ENCODE measurements at regions not wholly inside any gene's neighbourhood (a gene's known extent, or its start where the extent isn't known, plus 50 kb on each side); places are given as distances from the start of the nearest gene placed in this dataset.

DNA sequence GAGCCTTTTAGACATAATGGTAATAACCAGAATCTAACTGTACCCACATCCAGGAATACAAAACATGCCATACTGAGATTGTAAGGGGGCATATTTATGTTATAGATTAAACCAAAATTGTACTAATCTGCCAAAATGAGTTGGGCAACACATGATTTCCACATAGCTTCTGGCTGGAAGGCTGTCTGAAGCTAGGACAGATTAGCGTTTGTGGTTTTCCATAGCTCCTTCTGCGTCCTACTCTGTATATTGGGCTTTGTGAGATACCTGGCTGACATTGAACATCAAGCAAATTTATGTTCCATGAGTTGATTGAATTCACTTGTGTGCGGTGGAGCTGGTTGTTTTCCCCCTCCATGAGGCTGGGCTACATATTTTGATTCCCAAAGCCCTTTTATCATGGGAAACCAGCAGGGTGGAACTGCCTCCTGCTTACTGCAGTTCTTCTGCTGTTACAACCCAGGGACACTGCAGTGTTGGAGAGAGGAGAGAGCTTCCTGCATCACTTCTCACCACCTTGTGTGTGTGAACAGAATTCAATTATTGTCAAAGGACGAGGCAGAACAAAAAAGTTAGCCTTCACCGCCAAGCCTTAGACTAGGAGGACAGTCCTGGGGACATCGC is 114.9 kb downstream of the C11orf91 start:
- H3K4me1 Mint-ChIP-seq = no peaks in the 10 kb centered on the region
- no peak overlapping the region for H3K4me3 Mint-ChIP-seq
- peaks cover 37% of the 10 kb centered on the region for H3K27me3 Mint-ChIP-seq
- DNase-seq (no peak), ATAC-seq (no peak)
- no peak overlapping the region for H3K27ac Mint-ChIP-seq
- H3K9me3 Mint-ChIP-seq = no peaks in the 10 kb centered on the region

DNA sequence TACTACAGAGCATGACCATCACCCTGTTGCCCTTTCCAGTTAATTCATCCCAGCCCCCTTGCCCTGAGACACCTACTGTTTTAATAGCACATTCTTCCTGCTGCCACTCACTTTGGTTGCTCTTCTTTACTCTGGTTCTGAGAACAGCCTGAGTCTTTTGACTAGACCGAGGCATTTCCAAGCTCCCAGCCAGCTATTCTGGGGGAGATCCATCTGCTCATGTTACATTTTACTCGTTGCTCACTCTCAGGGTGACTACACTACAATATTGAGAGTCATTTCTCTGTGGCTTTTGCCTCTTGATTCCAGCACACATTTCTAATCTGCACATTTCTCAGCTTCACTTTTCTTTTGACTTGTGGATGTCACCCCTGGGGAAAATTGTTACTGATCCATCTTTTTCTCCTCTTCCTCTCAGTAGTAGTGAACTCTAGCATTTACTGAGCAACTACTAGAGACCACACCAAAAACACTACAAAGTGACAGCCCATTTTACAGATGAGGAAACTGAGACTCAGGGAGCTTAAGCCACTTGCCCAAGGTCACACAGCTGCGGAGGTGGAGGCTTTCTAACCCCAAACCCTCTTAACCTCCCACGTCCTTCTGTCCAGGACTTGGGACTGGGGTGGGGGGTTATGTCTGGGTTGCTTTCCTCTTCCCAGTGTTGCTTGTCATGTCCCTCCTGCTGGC is 117.8 kb downstream of the C11orf91 start:
- Mint-ChIP-seq H3K4me3 (no peak overlapping the region), H3K4me1 (no peaks in the 10 kb centered on the region), H3K27ac (no peak overlapping the region), H3K9me3 (no peaks in the 10 kb centered on the region), H3K27me3 (peaks cover 36% of the 10 kb centered on the region)
- ATAC-seq (no peak), DNase-seq (no peak)

DNA sequence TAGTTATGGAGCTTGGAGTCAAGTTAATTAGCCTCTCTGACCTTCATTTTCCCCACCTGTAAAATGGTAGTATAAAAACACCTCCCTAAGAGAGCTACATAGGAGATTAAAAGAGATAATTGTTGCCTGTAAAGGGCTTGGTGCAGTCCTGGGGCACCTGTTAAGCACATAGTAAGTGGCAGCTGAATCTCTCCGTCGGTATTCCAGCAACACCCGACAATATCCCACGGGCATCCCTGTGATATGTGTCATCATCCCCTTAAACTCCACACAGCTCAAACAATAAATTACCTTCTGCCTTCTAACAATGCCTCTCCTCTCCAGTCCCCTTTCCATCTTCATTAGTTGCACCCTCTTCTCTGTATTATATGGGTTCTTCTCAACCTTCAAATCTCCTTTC is 121.5 kb downstream of the C11orf91 start:
- DNase-seq (no peak), ATAC-seq (no peak)
- Mint-ChIP-seq H3K4me1 (no peaks in the 10 kb centered on the region), H3K27me3 (peaks cover 24% of the 10 kb centered on the region), H3K27ac (no peak overlapping the region), H3K9me3 (no peaks in the 10 kb centered on the region), H3K4me3 (no peak overlapping the region)

DNA sequence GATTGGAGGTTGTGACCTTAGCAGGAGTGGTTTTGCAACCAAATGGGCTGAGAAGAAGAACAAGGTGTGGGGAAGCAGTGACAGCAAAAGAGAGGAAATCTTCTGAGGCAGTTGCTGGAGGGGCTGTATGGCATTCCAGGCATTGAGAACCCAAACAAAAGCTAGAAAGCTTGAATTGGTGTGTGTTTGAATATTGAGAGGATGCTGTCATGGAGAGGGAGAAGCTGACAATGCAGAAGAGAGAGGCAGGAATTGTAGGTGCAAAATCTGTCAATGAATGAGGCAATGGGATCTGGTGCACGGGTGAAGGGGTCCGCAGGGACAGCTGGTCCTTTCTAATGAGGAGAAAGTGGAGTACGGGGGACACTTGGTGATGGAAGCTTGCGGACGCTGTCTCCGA is 123.4 kb downstream of the C11orf91 start:
- ATAC-seq (no peak), DNase-seq (no peak)
- H3K9me3 Mint-ChIP-seq = no peaks in the 10 kb centered on the region
- H3K27ac Mint-ChIP-seq = no peak overlapping the region
- peaks cover 13% of the 10 kb centered on the region for H3K27me3 Mint-ChIP-seq
- no peaks in the 10 kb centered on the region for H3K4me1 Mint-ChIP-seq
- no peak overlapping the region for H3K4me3 Mint-ChIP-seq

DNA sequence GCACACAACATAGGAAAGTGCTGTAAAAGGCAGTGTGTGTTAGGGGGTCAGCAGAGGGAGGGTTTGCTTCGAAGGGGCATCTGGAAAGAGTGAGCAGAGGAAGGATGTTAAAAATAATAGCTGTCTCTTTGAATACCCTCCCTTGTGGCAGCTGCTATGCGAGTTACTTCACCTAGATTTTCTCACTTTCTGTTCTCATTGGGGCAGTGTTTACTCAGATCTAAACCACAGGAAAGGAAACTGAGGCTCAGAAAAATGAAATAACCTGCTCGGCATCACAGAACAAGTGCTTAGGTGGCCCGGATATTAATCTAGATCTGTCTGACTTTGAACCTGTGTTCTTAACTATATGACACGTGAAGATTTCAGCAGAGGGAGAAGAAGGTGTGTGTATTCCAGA is 125.3 kb downstream of the C11orf91 start:
- Mint-ChIP-seq H3K27ac (no peak overlapping the region), H3K4me1 (no peaks in the 10 kb centered on the region), H3K9me3 (no peaks in the 10 kb centered on the region), H3K4me3 (no peak overlapping the region), H3K27me3 (no peaks in the 10 kb centered on the region)
- DNase-seq (no peak), ATAC-seq (no peak)

DNA sequence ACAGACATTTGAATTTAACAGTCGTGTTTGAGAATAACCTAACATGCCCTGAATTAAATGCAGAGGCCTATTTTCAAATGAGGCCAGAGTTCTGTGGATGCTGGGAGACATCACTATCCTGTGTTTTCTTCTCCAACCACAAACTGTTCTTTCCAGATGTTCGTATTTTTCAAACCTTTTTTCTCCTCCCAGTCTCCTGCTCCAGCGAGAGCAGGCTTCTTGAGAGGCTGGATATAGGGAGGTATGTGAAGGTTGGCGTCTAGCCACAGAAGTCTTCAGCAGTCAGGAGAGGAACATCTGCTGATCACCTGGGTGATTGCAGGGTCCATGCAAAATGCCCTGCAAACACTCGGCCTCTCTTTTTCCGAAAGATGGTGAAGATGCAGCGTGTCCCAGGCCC is 126.3 kb downstream of the C11orf91 start:
- no peak for ATAC-seq
- Mint-ChIP-seq H3K9me3 (no peaks in the 10 kb centered on the region), H3K4me1 (no peaks in the 10 kb centered on the region), H3K4me3 (no peak overlapping the region), H3K27me3 (peaks cover 5% of the 10 kb centered on the region), H3K27ac (no peak overlapping the region)
- no peak for DNase-seq

DNA sequence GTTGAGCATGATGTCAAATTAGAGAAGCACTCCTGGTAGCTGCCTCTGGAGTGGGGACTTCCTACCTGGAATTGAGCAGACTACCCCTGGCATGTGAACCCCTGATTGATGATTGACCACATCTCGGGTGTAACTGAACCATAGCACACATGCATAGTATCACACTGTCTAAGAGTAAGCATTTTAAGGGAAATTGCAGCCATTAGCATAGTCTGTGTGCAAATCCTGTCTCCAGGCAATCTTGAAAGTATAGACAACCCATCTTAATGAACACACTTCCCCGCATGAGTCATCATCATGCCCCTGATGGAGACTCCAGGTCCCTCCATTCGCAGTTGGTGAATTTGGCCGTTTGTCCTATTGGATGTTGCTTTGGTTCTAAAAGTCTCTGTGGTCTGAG is 131.3 kb downstream of the C11orf91 start:
- no peak for DNase-seq
- Mint-ChIP-seq H3K9me3 (no peaks in the 10 kb centered on the region), H3K27ac (no peak overlapping the region), H3K4me3 (no peak overlapping the region), H3K27me3 (peaks cover 8% of the 10 kb centered on the region), H3K4me1 (no peaks in the 10 kb centered on the region)
- no peak for ATAC-seq

DNA sequence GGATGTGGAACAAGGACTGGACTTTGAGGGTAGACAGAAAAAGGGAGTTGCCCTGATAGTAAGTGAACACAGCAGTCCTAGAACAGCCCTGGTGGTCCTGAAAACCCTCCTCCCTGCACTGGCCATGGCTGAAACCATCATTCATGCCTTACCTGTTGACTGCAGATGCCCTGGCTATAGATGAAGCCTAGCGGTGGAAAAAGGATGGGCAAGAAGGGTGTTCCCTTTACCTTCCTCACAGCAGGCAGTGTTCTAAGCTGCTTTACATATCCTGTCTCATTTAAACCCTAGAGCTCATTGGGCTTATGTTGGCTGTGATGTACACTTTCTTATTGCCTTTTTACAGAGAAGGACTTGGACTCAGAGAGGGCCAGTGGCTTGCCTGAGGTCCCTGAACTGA is 133.6 kb downstream of the C11orf91 start:
- no peak overlapping the region for H3K4me3 Mint-ChIP-seq
- H3K9me3 Mint-ChIP-seq = no peaks in the 10 kb centered on the region
- H3K4me1 Mint-ChIP-seq = no peaks in the 10 kb centered on the region
- H3K27me3 Mint-ChIP-seq = peaks cover 8% of the 10 kb centered on the region
- DNase-seq (no peak), ATAC-seq (no peak)
- no peak overlapping the region for H3K27ac Mint-ChIP-seq

DNA sequence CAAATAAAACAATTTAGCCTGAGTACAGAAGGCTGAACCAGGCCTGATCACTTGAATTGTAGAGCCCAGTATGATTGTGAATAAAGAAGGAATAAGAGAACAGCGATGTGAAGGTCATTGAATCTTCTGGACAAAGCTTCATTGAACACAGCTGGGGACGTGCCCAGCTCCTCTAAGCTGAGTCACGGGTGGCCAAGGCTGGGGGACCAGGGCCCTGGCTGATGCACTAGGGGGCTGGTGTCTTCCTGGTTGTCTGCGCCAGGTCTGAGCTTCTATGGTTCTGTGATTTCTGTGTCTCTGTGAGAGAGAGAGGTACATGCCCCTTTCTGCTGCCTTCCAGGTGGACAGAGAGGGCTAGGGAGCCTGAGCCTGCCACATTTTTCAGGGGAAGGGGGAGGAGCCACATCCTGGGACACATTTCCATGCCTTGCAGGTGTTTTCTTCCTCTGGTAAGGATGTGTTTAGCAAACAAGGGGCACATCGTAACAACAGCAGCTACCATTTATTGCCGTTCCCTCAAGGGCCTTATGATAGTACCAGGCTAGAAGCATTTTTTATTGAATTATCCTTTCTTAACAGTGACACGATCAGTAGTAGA is 135.7 kb downstream of the C11orf91 start:
- Mint-ChIP-seq H3K27ac (no peak overlapping the region), H3K9me3 (no peaks in the 10 kb centered on the region), H3K4me1 (no peaks in the 10 kb centered on the region), H3K4me3 (no peak overlapping the region), H3K27me3 (peaks cover 8% of the 10 kb centered on the region)
- ATAC-seq = no peak
- DNase-seq = no peak

DNA sequence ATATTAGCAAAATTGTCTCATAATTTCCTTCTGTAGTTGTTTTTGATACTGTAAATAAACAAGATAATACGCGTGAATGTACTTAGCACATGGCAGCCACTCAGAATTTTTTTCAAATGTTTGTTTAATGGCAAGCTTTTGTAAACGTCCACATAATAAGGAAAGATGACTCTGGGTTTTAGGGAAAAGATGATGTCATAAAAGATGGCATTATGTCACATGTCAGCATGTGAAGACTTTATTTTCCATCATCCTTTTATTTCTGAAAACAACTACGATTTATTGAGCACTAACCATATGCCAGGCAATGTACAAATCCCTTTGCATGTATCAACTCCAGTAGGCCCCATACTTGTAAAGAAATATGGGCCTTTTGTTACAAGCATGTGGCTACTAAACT is 139.9 kb downstream of the C11orf91 start:
- no peaks in the 10 kb centered on the region for H3K4me1 Mint-ChIP-seq
- no peak for DNase-seq
- H3K4me3 Mint-ChIP-seq = no peak overlapping the region
- no peak for ATAC-seq
- H3K9me3 Mint-ChIP-seq = no peaks in the 10 kb centered on the region
- H3K27me3 Mint-ChIP-seq = no peaks in the 10 kb centered on the region
- H3K27ac Mint-ChIP-seq = no peak overlapping the region

DNA sequence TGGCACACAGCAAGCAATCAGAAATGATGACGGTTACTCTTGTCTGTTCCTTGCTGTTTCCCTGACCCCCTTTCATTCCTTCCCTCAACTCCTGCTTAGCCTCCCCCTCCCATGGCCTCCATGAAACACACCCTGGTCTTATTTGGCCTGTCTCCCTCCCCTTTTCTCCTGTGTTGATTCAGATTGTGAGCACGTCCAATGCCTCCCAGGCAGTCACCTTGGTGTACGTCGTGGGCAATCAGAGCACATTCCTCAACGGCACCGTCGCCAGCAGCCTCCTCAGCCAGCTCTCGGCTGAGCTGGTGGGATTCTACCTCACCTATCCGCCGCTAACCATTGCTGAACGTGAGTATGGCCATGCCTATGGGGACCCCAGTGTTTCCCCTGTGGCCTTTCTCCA is 141.1 kb downstream of the C11orf91 start:
- Mint-ChIP-seq H3K4me3 (no peak overlapping the region), H3K9me3 (no peaks in the 10 kb centered on the region), H3K27ac (no peak overlapping the region), H3K27me3 (no peaks in the 10 kb centered on the region), H3K4me1 (no peaks in the 10 kb centered on the region)
- DNase-seq = no peak
- ATAC-seq = no peak

DNA sequence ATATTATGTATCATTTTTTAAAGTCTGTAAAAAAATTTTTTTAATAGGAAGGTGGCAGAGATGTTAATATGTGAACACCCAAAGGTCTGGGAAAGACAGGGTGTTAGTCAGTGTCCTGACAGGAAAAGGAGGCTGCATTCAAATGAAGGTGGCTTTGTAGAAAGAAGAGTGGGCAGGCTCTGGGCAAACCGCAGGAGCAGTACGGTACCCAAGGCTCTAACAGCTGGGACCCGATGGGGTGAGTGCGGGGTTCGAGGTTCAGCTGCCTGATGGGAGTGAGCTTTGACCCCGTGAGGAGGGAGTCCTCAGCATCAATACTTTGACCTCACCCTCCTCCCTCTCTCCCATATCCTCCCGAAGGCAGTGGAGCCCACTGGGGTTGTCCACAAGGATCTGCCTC is 142.5 kb downstream of the C11orf91 start:
- H3K9me3 Mint-ChIP-seq = no peaks in the 10 kb centered on the region
- ATAC-seq = no peak
- no peak overlapping the region for H3K27ac Mint-ChIP-seq
- DNase-seq = no peak
- no peak overlapping the region for H3K4me3 Mint-ChIP-seq
- no peaks in the 10 kb centered on the region for H3K4me1 Mint-ChIP-seq
- H3K27me3 Mint-ChIP-seq = no peaks in the 10 kb centered on the region

DNA sequence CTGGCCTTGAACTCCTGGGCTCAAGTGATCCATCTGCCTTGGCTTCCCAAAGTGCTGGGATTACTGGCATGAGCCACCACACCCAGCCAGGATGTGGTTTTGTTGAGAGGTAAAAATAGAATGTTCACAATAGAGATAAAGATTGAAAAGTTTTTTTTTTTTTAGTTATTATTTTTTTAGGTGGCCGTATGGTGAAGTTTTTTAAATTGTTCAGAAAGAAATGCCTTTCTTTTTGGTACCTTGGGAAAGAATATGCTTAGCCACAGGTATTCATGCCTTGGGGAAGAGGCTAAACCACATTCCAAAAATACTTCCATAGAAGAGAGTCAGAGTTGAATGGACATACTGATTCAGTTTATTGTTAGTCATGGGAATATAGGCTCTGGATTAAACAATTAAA is 143.4 kb downstream of the C11orf91 start:
- Mint-ChIP-seq H3K4me3 (no peak overlapping the region), H3K9me3 (no peaks in the 10 kb centered on the region)
- no peak for ATAC-seq

DNA sequence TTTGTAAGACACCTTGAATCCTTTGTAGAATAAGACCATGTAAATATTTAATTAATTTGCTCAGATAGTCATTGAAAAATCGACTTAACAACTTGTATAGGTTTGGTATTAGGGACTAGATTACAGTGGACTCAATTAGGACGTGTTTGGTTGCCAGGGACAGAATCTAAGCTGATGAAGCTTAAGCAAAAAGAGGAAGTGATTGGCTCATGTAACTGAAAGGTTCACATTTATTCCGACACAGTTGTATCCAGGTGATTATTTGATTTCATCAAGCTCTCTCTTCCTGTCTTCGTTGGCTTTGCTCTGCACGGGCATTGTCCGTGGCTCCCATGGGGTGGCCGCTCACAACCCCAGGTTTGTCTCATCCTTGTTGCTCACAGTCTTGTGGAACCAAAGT is 146.4 kb downstream of the C11orf91 start:
- no peak overlapping the region for H3K27ac Mint-ChIP-seq
- H3K27me3 Mint-ChIP-seq = peaks cover 6% of the 10 kb centered on the region
- H3K4me3 Mint-ChIP-seq = no peak overlapping the region
- ATAC-seq (no peak), DNase-seq (no peak)
- no peaks in the 10 kb centered on the region for H3K9me3 Mint-ChIP-seq
- H3K4me1 Mint-ChIP-seq = no peaks in the 10 kb centered on the region

More for the DNA sequence above, 143.4 kb downstream of the C11orf91 start:
- no peaks in the 10 kb centered on the region for H3K27me3 Mint-ChIP-seq
- no peaks in the 10 kb centered on the region for H3K4me1 Mint-ChIP-seq
- H3K27ac Mint-ChIP-seq = no peak overlapping the region
- no peak for DNase-seq

DNA sequence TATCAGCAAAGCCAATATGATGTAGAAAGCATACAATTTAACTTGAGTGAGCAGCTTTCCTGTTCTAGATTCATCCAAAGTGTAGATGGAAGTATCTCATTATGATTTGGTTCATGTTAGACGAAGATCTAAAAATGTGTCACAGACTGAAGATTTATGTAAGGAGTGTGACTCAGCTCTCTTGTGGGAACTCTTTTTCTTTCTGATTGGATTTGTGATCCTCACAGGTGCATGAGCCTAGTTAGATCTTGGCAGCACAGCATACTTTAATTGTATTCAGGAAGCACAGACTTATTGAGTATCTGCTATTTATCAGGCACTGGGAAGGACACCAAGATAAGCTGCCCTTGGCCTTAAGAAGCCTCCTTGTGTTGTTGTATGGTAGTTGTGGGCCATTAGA is 147.1 kb downstream of the C11orf91 start:
- no peaks in the 10 kb centered on the region for H3K9me3 Mint-ChIP-seq
- H3K4me3 Mint-ChIP-seq = no peak overlapping the region
- DNase-seq (no peak), ATAC-seq (no peak)
- H3K27me3 Mint-ChIP-seq = peaks cover 8% of the 10 kb centered on the region
- H3K4me1 Mint-ChIP-seq = no peaks in the 10 kb centered on the region
- no peak overlapping the region for H3K27ac Mint-ChIP-seq

DNA sequence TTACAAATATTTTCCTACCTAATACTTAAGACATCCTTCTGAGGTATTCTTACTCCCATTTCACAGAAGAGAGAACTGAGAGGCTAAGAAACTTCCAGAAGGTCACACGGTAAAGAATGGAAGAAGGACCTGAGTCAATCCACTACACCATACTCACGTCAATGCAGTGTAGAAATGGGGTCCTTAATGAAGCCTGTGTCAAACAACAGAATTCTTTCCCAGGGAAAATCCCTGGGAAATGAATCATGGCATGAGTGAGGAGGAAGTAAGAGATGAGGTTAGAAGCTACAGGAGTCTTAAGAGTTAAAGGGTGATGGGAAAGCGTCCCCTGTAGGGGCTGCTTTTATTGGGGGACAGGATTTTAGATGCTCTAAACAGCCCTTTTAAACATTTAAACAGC is 147.9 kb downstream of the C11orf91 start:
- DNase-seq = no peak
- no peaks in the 10 kb centered on the region for H3K4me1 Mint-ChIP-seq
- peaks cover 8% of the 10 kb centered on the region for H3K27me3 Mint-ChIP-seq
- no peak overlapping the region for H3K27ac Mint-ChIP-seq
- no peak overlapping the region for H3K4me3 Mint-ChIP-seq
- no peak for ATAC-seq
- no peaks in the 10 kb centered on the region for H3K9me3 Mint-ChIP-seq

DNA sequence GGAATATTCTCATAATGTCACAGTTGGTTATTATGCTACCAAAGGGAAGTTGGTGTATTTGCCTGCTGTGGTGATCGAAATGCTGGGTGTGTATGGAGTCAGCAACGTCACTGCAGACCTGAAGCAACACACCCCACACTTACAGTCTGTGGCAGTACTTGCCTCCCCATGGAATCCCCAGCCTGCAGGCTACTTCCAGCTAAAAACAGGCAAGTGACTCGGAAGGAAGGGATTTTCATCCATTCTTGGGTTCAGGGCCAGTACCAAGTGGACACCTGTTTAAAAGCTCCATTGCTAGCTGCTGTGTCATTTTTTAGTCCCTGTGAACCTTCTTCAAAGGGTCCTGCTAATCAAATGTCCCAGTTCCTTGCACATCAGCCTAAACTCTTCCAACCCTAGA is 149.6 kb downstream of the C11orf91 start:
- no peak for ATAC-seq
- H3K4me3 Mint-ChIP-seq = no peak overlapping the region

More for the DNA sequence above, 149.6 kb downstream of the C11orf91 start:
- Mint-ChIP-seq H3K27ac (no peak overlapping the region), H3K27me3 (peaks cover 23% of the 10 kb centered on the region), H3K9me3 (no peaks in the 10 kb centered on the region), H3K4me1 (no peaks in the 10 kb centered on the region)
- no peak for DNase-seq

Data from stimulated activated naive CD8-positive, alpha-beta T cell treated with anti-CD3 and anti-CD28 coated beads, Interleukin-15, amount 100 ng/mL, for 72 hours (primary cell).